Activated CD8-positive, alpha-beta memory T cell treated with anti-CD3 and anti-CD28 coated beads for 24 hours (primary cell): ENCODE measurements at regions not wholly inside any gene's neighbourhood (a gene's known extent, or its start where the extent isn't known, plus 50 kb on each side); places are given as distances from the start of the nearest gene placed in this dataset.
A peak's percentile ranks its signal among the peaks of the same experiment; 100 is the strongest.

Source experiments
- DNase-seq: peaks from one replicate; pipeline ENCODE4 v3.0.0-alpha.2; 2020

DNA sequence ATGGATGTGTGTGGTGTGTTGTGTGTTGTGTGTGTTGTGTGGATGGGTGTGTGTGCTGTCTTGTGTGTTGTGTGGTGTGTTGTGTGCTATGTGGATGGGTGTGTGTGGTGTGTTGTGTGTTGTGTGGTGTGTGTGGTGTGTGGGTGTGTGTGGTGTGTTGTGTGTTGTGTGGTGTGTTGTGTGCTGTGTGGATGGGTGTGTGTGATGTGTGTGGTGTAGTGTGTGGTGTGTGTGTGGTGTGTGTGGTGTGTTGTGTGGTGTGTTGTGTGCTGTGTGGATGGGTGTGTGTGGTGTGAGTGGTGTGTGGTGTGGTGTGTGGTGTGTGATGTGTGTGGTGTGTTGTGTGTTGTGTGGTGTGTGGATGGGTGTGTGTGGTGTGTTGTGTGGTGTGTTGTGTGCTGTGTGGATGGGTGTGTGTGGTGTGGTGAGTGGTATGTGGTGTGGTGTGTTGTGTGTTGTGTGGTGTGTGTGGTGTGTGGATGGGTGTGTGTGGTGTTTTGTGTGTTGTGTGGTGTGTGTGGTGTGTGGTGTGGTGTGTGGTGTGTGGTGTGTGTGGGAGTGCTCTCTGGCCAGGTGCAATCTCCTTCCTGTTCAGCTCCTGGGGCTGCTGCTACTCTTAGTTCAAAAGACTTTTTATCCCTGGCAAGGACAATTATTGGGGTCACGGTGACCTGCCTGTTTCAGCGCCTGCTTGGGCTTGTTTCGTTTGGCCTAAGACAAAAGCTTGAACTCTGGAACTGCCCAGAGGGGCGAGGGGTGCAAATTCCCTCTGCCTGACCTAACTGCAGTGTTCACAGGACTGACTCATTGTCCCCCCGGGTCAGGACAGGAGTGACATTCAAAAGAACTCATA lies 101.1 kb downstream of the UBIAD1 start:
- DNase-seq = no peak

- no peak for DNase-seq
Measured at GRCh38 chr1:11374748-11375110, 101.7 kb downstream of the UBIAD1 start.

- no peak for DNase-seq
Measured at GRCh38 chr1:11377001-11377583, 101.9 kb upstream of the DISP3 start.

DNA sequence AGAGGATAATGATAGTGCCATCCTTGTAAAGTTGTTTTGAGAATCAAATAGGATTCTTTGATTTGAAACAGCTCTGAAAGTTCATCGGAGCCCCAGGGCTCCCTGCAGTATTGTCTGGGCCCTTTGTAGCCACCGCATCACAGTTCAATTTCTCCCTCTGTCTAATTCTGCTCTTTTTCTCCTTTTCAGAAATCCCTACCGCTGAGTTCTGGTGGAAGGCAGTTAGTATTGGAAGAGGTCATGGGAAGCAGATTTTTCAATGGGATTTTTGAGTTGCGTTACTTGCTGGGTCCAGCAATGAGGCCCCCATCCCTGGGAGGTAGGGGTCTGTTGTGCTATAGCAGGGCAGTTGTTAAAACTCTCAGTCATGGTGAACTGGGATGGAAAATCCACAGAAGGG lies 101.0 kb upstream of the DISP3 start:
- no peak for DNase-seq

GRCh38 chr1:11379851-11380250 lies 99.1 kb upstream of the DISP3 start:
- no peak for DNase-seq

DNA sequence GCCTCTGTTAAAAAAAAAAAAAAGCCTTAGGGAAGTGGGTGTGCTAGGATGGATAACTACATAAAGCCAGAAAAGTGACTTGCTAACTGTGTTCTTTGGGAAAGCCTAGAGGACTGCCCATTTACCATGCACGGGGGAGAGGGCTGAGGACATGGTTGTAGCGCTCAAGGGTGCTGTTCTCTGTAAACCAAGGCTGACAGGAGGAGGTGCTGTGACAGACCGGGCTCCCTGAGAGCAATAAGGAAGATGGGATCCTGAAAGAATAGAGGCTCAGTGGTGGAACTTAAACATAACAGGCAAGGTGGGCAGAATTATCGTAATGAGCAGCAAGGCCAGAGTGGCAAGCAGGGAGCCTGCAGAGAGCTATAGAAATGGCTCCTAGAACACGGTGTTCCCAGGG lies 98.5 kb upstream of the DISP3 start:
- no peak for DNase-seq

GRCh38 chr1:11383553-11384169 lies 95.3 kb upstream of the DISP3 start:
- no peak for DNase-seq

DNA sequence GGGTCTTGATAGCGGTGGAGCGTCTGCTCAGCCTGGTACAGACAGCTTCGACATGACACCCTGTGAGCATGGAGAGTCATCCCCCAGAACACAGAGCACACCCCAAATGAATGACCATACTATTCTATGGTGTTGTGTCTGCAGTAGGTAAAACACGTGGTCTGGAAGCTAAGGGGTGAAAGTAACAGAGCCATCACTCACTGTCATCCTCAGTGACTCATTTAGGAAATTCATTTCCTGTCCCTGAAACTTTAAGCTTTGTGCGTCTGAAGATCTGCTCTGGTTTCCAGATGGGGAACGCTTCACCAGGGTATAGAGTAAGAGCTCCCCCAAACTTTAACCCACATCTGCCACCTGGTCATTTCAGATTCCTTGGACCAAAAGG lies 94.8 kb upstream of the DISP3 start:
- DNase-seq = peak; percentile 60

DNA sequence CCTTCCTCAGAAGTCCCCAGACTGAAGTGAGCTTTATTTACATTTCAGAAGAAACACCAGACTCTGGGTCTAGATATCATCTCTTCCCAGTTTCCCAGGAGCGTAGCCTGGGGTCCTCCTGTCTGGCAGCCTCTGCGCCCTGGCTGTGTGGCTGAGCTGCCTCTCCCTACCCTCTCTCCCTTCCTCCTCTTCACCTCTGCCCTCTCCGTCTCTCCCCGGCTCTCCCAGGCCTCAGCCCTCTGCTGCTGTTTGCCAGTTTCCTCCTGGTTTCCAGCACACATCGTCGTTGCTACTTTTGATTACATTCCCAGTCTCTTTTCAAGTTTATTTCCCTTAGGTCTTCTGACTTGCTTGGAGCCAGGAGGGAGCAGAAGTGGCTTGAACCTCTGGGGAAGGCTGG lies 91.1 kb upstream of the DISP3 start:
- no peak for DNase-seq

DNA sequence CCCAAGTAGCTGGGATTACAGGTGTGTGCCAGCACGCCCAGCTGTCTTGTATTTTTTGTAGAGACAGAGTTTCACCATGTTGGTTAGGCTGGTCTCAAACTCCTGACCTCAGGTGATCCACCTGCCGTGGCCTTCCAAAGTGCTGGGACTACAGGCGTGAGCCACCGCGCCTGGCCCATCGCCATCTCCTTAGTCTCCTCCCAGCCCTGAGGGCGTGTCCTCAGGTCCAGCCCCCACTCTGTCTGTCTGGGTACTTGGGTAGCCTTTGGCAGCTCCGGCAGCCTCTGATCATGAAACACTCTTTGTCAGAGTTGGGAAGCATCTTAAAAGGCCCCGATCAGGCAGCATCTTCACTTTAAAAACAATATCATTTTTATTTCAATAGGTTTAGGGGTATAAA lies 90.3 kb upstream of the DISP3 start:
- DNase-seq = no peak

- no peak for DNase-seq
Measured at GRCh38 chr1:11391327-11391726, 87.6 kb upstream of the DISP3 start.

GRCh38 chr1:11391886-11392285 lies 87.1 kb upstream of the DISP3 start:
- no peak for DNase-seq

- DNase-seq = no peak
Measured at GRCh38 chr1:11394592-11395245, 84.2 kb upstream of the DISP3 start.

DNA sequence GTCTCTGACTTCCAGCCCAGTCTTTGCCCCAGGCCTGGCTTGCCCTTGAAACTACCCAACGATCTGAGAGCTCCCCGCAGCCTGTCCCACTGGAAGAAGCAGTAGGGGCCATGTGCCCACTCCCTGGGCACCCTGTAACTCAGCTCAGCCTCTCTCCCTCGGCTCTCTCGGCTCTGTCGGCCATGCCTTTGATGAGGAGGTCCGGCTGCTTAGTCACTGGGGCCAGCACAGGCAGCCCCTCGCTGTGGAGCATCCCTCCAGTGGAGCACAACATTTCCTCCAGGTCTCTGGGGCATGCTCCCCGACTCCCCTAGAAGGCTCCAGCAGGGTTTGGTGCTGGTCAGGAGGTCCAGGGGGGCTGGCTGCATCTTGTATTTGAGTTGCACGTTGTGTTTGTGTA lies 83.3 kb upstream of the DISP3 start:
- DNase-seq = no peak

- DNase-seq = no peak
Measured at GRCh38 chr1:11397151-11397901, 81.6 kb upstream of the DISP3 start.

GRCh38 chr1:11399250-11399649 lies 79.7 kb upstream of the DISP3 start:
- no peak for DNase-seq

- no peak for DNase-seq
Measured at GRCh38 chr1:11400155-11400554, 78.8 kb upstream of the DISP3 start.

DNA sequence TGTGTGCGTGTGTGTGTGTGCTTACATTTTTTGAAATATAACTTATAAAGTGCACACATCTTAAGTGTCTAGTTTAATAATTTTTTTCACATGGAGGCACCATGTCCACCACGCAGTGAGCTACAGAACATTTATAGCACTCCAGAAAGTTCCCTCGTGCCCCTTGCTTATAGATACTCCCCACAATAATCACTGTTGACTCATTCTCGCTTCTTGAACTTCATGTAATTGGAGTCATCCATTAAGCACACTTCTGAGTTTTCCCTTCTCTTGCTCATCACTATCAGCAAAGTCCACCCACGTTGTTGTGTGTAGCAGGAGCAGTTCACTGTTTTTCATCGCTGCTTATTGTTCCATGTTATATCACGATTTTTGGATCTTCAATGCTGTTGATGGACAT lies 78.4 kb upstream of the DISP3 start:
- DNase-seq = no peak

- DNase-seq = no peak
Measured at GRCh38 chr1:11406845-11407244, 72.1 kb upstream of the DISP3 start.

- peak; percentile 61 for DNase-seq
Measured at GRCh38 chr1:11407301-11407994, 71.5 kb upstream of the DISP3 start.

GRCh38 chr1:11412141-11412540 lies 66.8 kb upstream of the DISP3 start:
- DNase-seq = no peak

GRCh38 chr1:11413986-11414391 lies 65.0 kb upstream of the DISP3 start:
- DNase-seq = no peak
